Stomach (tissue), 8 donors: ENCODE measurements at regions not wholly inside any gene's neighbourhood (a gene's known extent, or its start where the extent isn't known, plus 50 kb on each side); places are given as distances from the start of the nearest gene placed in this dataset.
"Not testable (repeated sequence)": the region's sequence is repeated elsewhere in the genome, so short reads cannot be mapped to it uniquely, and the experiment has no call there.

Experiments
- DNase-seq, 2 donors: peaks; one replicate each; pipeline versions ENCODE4 v3.0.0 to v3.0.0-alpha.2; 2013 to 2019
- H3K27ac ChIP-seq, 5 donors: fragments of 200-600 bp in 4 of 5; sonication (generic) in 4 of 5; one replicate each; pipeline ENCODE4 v1.5.1; 2013 to 2019; ENCODE audit warnings: mild to moderate bottlenecking in 1 of 5, moderate library complexity in 1 of 5
- H3K27me3 ChIP-seq, 3 donors: fragments of 200-600 bp; sonication (generic); one replicate each; pipeline ENCODE4 v1.5.1; 2017 to 2019; ENCODE audit warnings: mixed run types in 1 of 3
- H3K36me3 ChIP-seq, 4 donors: fragments of 200-600 bp; sonication (generic); 1 replicate in 3 of 4; 2 replicates in 1 of 4; pipeline ENCODE4 v1.5.1; 2016 to 2019
- H3K4me1 ChIP-seq, 4 donors: fragments of 200-600 bp; sonication (generic); one replicate each; pipeline ENCODE4 v1.5.1; 2016 to 2019
- H3K4me3 ChIP-seq, 4 donors: fragments of 200-600 bp; sonication (generic) in 3 of 4; one replicate each; pipeline ENCODE4 v1.5.1; 2016 to 2019; ENCODE audit warnings: mild to moderate bottlenecking in 1 of 4
- H3K9me3 ChIP-seq, 4 donors: fragments of 200-600 bp; sonication (generic); one replicate each; pipeline ENCODE4 v1.5.1; 2016 to 2019
- EP300 ChIP-seq: sonication (generic); formaldehyde crosslinking; IDR thresholded peaks from one replicate; pipeline ENCODE4 v1.6.1; 2017; ENCODE audit warnings: antibody characterized with exemption
- POLR2A ChIP-seq, 4 donors: fragments of 450-650 bp; IDR thresholded peaks; one replicate each; pipeline ENCODE4 v1.6.1; 2016; ENCODE audit warnings: antibody characterized with exemption in 4 of 4, control low read depth in 2 of 4, mild to moderate bottlenecking in 1 of 4, moderate library complexity in 1 of 4
- POLR2AphosphoS5 ChIP-seq, 3 donors: sonication (generic); formaldehyde crosslinking; IDR thresholded peaks; one replicate each; pipeline ENCODE4 v1.6.1; 2016; ENCODE audit warnings: antibody characterized with exemption in 3 of 3
- WGBS, 5 donors: extraction: QIAGEN DNeasy Blood & Tissue Kit in 3 of 5; methylation state at CpG; one replicate each; pipeline versions ENCODE4 v1.1.5 to v1.1.7; 2013 to 2018; 5-methylcytosine and 5-hydroxymethylcytosine counted together
- intact Hi-C: fragments of 100-400 bp; cut with DNase I; formaldehyde crosslinking; loops from one replicate; pipeline ENCODE4 v1.15.1; 2023; ENCODE audit warnings: low total_unique reads
- TF ChIP-seq, protein P1 (sequence below), 7 experiments: fragments of 450-650 bp in 4 of 7; fragments of 200-600 bp in 3 of 7; sonication (generic) in 3 of 7; IDR thresholded peaks; one replicate each; pipeline ENCODE4 v1.5.1; 2016 to 2019; ENCODE audit warnings: antibody characterized with exemption in 7 of 7, control low read depth in 2 of 7, mild to moderate bottlenecking in 1 of 7
- donor health status: healthy with polysubstance abuse.
- donor health status: Bipolar disorder and iron deficiency.
- donor health status: healthy.

DNA sequence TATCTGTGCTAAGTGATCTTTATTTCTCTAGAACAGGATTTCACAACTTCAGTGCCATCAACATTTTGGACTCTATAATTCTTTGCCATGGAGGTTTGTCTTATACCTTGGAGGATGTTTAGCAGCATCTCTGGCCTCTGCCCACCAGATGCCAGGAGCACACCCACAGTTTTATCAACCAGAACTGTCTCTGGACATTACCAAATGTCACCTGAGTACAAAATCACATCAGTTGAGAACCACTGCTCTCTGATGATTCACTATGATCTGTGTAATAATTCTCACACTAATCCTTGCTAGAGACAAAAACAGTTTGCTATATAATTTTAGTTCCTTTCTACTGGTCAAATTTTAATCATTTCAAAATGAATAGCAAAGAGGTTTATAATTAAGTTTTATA is 102.8 kb upstream of the AMZ2 start:
- Histone ChIP-seq H3K4me3 (no peak overlapping the region), H3K36me3 (no peaks in the 10 kb centered on the region), H3K27ac (no peak overlapping the region), H3K9me3 (no peaks in the 10 kb centered on the region), H3K27me3 (no peaks in the 10 kb centered on the region), H3K4me1 (no peaks in the 10 kb centered on the region)
- TF ChIP-seq, protein P1, sequence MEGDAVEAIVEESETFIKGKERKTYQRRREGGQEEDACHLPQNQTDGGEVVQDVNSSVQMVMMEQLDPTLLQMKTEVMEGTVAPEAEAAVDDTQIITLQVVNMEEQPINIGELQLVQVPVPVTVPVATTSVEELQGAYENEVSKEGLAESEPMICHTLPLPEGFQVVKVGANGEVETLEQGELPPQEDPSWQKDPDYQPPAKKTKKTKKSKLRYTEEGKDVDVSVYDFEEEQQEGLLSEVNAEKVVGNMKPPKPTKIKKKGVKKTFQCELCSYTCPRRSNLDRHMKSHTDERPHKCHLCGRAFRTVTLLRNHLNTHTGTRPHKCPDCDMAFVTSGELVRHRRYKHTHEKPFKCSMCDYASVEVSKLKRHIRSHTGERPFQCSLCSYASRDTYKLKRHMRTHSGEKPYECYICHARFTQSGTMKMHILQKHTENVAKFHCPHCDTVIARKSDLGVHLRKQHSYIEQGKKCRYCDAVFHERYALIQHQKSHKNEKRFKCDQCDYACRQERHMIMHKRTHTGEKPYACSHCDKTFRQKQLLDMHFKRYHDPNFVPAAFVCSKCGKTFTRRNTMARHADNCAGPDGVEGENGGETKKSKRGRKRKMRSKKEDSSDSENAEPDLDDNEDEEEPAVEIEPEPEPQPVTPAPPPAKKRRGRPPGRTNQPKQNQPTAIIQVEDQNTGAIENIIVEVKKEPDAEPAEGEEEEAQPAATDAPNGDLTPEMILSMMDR (IDR thresholded peaks at IDR 0.05): no peak
- TF ChIP-seq EP300: no peak
- TF ChIP-seq POLR2A (IDR thresholded peaks at IDR 0.05): no peak
- no peak for TF ChIP-seq POLR2AphosphoS5 (IDR thresholded peaks at IDR 0.05)
- no peak for DNase-seq
- intact Hi-C loops: no loop called here

DNA sequence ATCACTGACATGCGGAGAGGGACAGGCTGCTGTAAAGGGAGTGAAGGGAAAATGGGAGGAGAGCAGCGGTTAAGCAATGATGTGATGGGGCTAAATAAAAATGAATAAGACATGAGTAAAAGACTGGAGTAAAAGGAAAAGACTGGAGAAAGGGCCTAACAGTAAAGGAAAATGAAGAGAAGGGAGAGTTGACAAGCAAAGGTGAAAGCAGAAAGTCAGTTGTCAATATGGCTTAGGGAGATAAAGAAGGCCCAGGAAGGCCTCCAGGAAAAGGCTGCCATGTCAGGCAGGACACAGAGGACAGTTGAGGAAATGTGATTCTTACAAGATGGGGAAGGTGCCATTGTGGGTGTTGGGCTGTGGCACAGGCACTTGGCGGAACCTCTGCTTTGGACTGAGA is 98.9 kb upstream of the AMZ2 start:
- H3K4me3 ChIP-seq: no peak overlapping the region
- intact Hi-C loops: no loop called here
- no peak for TF ChIP-seq EP300
- no peaks in the 10 kb centered on the region for H3K27me3 ChIP-seq
- DNase-seq: no peak
- H3K36me3 ChIP-seq: no peaks in the 10 kb centered on the region
- H3K9me3 ChIP-seq: no peaks in the 10 kb centered on the region
- 96 to 100% (median 99%) methylated on average over 3 of the region's 3 CpGs for WGBS, 5 donors
- no peaks in the 10 kb centered on the region for H3K4me1 ChIP-seq
- no peak overlapping the region for H3K27ac ChIP-seq

DNA sequence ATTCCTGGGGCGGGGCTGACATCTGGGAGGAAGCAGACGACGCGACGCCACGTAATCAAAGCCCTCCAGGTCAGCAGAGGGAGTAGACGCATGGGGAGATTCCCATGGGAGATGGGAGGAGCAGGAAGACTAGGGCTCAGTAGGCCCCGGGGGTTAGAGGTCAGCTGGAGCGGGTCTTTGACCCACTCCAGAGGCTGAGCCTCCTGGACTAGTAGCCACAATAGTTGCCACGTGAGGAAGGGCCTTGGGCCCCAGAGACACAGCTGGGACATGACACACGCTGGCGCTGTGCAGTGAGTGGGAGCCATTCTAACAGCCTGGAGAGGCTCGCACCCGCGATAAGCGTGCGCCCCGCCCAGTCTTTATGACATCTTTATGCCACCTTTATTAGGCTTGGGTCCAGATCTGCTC is 95.7 kb upstream of the AMZ2 start:
- no peaks in the 10 kb centered on the region for H3K36me3 ChIP-seq
- H3K9me3 ChIP-seq: no peaks in the 10 kb centered on the region
- H3K4me1 ChIP-seq: no peaks in the 10 kb centered on the region
- DNase-seq: no peak
- H3K4me3 ChIP-seq: no peak overlapping the region
- TF ChIP-seq, protein P1 (IDR thresholded peaks at IDR 0.05): no peak
- TF ChIP-seq POLR2AphosphoS5 (IDR thresholded peaks at IDR 0.05) (no peak), EP300 (no peak), POLR2A (IDR thresholded peaks at IDR 0.05) (no peak)
- intact Hi-C loops: no loop called here
- H3K27me3 ChIP-seq: no peaks in the 10 kb centered on the region
- no peak overlapping the region for H3K27ac ChIP-seq
- 77 to 95% (median 92%) methylated on average over 18 of the region's 18 CpGs for WGBS, 5 donors

DNA sequence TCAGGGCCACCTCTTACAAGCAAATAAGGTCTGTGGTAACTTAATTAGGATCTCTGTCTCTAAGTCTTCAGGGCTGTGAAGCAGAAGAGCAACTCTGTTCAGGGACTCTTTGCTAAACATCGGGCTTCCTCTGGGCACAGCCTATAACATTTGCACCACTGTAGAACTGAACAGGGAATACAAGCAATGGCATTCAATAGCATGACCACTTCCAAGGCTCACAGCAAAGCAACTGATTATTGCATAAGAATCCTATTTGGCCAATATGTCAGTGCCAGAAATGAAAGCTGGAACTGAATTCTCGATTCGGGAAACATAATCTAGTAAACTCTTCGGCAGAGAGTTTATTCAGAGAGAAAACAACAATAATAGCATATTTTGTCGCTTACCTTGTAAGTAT is 92.2 kb upstream of the AMZ2 start:
- Histone ChIP-seq H3K27ac (no peak overlapping the region), H3K27me3 (no peaks in the 10 kb centered on the region), H3K36me3 (no peaks in the 10 kb centered on the region), H3K9me3 (no peaks in the 10 kb centered on the region), H3K4me3 (no peak overlapping the region), H3K4me1 (no peaks in the 10 kb centered on the region)
- 86 to 93% (median 91%) methylated on average over 5 of the region's 5 CpGs for WGBS, 5 donors
- no peak for DNase-seq
- intact Hi-C loops: no loop called here
- TF ChIP-seq, protein P1 (IDR thresholded peaks at IDR 0.05): no peak
- TF ChIP-seq POLR2A (IDR thresholded peaks at IDR 0.05): no peak
- TF ChIP-seq POLR2AphosphoS5 (IDR thresholded peaks at IDR 0.05): no peak
- TF ChIP-seq EP300: no peak

DNA sequence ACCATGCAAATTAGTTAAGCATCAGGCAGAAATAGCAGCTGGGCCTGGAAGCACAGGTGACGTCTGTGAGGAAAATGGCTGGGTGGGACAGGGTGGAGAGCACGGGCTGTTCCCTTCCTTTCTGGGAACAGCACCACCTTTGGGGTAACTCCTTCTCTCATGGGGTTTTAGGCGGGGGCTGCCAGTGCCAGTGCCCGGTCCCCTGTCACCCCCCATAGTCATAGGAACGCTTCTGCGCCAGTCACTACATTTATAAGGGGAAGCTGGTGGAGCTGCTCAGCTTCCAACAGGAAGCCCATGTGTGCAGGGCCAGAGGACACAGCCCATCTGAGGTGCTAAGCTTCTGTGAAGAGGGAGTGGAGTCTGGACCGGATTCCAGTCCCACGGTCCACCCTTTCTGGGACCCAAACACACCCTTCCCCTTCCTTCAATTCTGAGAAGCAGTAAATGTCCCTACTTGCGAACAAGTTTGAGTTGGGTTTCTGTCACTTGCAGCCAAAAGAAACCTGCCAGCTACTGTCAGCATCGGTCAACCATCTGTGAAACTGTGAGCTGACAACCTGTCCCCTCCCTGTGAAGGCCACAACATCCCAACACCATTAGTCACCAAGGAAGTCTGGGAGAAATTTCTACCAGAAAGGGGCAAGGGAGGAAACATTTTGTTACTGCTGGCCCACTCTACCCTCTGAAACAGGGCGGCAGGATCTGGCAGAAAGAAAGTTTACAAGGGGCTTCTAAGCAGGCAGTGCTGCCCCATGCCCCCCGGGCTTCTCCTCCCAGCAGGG is 86.0 kb upstream of the AMZ2 start:
- no peak for DNase-seq
- Histone ChIP-seq H3K9me3 (no peaks in the 10 kb centered on the region), H3K4me3 (no peak overlapping the region), H3K27ac (peak overlapping the region in 1 of 5 donors; percentile 27), H3K4me1 (no peaks in the 10 kb centered on the region), H3K27me3 (no peaks in the 10 kb centered on the region), H3K36me3 (peaks cover 0 to 4% (median 0%) of the 10 kb centered on the region in 4 donors)
- intact Hi-C loops: no loop called here
- 79 to 89% (median 84%) methylated on average over 12 of the region's 12 CpGs for WGBS, 5 donors
- TF ChIP-seq EP300 (no peak), POLR2A (IDR thresholded peaks at IDR 0.05) (no peak), POLR2AphosphoS5 (IDR thresholded peaks at IDR 0.05) (no peak)
- TF ChIP-seq, protein P1 (IDR thresholded peaks at IDR 0.05): no peak

DNA sequence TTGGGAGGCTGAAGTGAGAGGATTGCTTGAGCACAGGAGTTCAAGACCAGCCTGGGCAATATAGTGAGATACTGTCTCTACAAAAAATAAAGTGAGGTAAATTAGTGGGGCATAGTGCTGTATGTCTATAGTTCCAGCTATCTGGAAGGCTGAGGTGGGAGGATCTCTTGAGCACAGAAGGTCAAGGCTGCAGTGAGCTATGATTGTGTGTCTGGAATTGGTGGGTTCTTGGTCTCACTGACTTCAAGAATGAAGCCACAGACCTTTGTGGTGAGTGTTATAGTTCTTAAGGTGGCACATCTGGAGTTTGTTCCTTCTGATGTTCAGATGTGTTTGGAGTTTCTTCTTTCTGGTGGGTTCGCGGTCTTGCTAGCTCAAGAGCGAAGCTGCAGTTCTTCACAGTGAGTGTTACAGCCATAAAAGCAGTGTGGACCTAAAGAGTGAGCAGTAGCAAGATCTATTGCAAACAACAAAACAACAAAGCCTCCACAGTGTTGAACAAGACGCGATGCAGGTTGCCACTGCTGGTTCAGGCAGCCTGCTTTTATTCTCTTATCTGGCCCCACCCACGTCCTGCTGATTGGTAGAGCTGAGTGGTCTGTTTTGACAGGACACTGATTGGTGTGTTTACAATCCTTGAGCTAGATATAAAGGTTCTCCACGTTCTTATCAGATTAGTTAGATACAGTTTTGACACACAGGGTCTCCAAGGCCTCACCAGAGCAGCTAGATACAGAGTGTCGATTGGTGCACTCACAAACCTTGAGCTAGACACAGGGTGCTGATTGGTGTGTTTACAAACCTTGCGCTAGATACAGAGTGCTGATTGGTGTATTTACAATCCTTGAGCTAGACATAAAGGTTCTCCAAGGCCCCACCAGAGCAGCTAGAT is 79.3 kb upstream of the AMZ2 start:
- H3K4me3 ChIP-seq, intact Hi-C loops, DNase-seq, H3K36me3 ChIP-seq, H3K9me3 ChIP-seq, H3K27me3 ChIP-seq, H3K4me1 ChIP-seq, H3K27ac ChIP-seq: not testable (repeated sequence)
- WGBS, 5 donors: 53 to 63% (median 60%) methylated on average over 9 of the region's 9 CpGs
